ENCODE measurements at regions not wholly inside any gene's neighbourhood (a gene's known extent, or its start where the extent isn't known, plus 50 kb on each side); places are given as distances from the start of the nearest gene placed in this dataset.
"Not testable (repeated sequence)": the region's sequence is repeated elsewhere in the genome, so short reads cannot be mapped to it uniquely, and the experiment has no call there.

DNA sequence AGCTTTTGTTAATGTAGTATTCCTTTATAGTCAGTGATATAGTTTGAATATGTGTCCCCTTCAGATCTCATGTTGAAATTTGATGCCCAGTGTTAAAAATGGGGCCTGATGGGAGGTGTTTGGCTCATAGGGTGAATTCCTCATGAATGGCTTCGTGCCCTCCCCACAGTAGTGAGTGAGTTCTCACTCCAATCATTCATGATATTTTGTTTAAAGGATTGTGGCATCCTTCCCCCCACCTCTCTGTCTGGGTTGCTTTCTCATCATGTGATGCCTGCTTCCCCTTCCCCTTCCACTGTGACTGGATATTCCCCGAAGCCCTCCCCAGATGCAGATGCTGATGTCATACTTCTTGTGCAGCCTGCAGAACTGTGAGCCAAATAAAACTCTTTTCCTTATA is 649.8 kb upstream of the NR2F2 start:
- no peak for FAIRE-seq

DNA sequence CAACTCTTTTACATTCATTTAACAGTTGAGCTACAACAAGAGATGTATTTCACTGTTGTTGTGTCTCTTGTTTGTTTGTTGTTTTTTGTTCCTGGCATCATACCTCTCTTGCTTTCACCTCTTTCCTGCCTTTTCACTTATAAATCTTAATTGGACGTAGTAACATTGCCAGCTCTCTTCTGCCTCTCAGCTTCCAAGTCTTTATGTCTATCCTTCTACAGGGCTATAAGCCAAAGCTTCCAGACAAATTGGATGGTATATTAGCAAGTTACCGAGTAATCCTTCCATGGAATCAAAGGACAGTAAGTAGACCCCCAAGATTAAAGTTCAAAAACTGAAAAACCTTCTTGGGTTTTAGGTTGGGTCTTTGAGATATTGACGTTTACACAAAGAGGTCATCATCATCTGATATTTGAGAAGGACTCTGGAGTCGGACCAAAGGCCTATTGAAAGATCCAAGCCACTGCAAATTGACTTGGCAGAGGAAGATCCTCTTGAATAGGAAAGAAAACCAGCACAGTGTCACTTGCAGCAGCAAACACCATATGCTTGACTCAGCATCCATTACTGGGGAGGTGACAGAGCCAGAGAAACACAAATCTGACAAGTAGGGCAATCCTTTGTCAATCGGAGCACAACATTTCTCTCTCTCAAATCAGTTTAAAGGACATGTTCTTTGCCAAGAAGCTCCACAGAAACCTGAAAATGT is 648.5 kb upstream of the NR2F2 start:
- no peak for FAIRE-seq

DNA sequence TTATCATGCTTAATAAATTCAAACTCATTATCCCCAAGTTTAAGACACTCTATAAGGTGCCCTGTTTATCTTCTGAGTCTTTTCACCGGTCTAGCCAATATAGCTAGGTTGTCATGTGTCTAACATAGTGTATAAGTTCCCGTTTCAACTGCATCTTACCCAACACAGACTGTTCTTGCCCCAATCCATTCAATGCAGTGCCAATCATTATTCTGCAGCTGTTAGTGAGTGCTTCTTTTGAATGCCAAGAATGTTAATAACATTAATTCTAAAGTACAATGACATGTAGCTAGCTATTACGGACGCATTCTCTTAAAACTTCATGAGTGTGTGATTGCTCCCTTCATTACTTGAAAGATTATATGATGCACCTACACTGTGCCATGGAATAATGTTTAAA is 646.4 kb upstream of the NR2F2 start:
- FAIRE-seq, result no peak

DNA sequence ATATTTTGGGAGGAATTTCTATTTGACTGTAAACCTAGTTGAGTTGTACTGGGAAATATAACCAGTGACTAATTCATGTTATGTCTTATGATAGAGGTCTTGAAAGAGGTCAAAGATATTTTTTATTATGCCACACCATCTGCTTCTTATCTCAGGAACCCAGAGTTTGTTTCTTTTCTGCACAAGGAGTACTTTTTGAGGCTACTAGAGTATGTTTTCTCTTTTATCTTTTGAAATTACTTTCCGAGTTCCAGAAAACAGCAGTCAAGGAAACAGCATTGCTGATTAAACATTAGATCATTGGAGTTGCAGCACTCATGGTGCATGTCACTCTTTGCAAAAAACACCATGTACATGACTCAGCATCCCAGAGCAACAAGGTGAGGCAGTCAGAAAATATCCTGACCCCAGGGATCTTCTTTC is 645.8 kb upstream of the NR2F2 start:
- no peak for FAIRE-seq

DNA sequence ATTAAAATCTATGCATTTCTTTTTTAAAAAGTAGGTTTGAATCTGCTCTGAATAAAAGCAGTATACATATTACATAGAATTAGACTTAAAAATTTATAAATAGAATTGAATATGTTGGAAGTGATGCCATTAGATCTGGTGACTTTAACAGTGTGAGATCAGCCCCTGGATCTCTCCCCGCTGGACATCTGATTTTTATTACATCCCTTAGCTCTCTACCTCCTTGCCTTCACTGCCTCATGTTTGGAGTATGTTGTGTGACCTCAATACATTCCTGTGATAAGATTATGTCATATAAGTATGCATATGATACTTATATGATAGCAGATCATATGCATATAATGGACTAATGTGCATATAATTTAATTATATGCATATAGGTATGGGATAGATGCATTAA is 643.4 kb upstream of the NR2F2 start:
- FAIRE-seq, result no peak

DNA sequence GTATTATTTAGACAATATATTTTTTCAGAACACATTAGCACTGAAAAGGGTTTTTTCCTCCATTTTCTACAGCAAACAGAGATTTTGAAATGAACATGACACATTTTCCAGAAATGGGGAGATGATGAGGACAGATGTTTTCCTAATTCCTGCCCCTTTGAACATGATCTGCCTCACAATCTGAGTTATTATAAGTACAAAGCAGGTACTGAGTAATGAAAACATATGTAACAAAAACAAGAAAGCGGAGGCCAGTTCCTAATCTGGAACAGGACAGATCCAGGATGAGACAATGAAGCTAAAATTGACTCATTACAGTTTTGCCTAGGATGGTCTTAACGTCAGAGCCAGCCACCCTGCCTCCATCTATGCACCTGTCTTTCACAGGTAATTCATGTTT is 642.8 kb upstream of the NR2F2 start:
- FAIRE-seq, result no peak

DNA sequence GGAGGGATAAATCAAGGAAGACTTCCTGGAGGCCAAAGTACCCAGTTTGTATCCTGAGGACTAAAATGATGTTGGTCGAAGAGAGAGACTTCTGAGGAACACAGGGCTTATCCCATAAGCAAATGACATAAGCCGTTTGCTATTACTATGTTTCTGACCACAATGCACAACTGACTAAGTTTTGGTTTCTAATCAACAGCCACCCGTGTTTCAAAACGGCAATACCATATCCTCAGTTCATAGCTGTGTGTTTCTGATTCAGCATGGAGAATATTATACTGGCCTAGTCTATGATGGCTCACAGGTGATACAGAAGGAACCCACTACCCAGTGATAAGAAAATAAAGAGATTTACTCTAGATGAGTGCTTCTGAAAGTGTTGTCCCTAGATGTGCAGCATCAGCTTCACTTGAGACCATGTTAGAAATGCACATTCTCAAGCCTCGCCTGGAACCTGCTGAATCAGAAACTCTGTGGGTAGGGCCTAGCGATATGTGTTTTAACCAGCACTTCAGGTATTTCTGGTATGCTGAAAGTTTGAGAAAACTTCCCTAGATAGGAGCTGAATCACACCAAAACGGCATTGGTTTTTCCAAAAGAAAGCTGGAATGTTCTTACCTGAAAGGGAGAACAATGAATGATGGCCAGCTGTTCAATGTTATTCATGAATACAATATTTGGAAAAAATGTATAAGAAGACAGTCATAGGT is 639.7 kb upstream of the NR2F2 start:
- no peak for FAIRE-seq

DNA sequence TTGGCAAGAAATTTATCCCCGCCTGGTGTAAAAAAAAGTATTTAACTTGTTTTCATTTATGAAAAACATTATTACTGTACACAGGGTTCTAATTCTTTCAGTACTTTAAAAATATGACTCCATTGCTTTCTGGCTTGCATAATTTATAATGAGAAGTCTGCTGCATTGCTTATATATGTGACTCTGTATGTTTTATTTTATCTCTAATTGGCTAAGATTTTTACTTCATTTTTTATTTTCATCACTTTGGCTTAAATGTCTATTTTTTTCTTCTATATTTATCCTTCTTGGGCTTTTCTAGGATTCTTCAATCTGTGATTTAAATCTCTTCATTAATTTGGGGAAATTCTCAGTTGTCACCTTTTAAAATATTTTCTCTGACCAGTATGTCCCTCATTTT is 636.6 kb upstream of the NR2F2 start:
- FAIRE-seq, result peak; percentile 58

DNA sequence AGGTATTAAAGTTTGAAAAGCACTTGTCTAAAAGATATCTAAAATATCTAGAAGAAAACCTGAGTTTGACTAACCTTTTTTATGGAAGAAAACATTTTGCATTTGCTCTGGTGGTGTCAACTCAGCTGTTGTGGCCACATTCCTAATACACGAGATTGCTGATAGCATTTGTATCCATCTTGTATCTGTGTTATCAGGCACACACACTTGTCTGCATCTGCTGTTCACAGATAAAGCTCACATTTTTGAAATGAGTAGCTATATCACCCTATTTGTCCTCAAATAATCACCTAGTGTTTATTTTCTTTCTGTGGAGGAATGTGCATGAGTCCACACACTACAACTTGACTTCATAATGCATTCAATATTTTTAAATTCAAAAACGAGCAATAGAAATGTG is 632.3 kb upstream of the NR2F2 start:
- FAIRE-seq, result no peak

DNA sequence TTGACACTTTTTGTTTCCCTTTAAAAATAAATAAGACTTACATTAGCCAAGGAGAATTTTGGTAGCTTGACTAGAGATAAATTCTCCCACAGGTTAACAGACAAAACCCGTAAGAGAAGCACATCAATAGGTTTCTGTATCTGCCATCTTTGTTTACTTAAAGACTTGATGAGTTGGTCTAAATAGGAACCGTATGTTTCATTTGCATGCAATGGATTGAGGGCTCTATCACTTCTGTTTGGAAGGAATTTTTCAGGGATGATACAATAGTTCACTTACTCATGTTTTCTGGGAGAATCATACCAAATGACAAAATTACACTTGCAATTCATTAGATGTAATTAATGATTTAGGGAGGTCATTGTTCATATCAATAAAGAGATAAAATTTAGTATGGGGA is 631.5 kb upstream of the NR2F2 start:
- FAIRE-seq, result no peak

DNA sequence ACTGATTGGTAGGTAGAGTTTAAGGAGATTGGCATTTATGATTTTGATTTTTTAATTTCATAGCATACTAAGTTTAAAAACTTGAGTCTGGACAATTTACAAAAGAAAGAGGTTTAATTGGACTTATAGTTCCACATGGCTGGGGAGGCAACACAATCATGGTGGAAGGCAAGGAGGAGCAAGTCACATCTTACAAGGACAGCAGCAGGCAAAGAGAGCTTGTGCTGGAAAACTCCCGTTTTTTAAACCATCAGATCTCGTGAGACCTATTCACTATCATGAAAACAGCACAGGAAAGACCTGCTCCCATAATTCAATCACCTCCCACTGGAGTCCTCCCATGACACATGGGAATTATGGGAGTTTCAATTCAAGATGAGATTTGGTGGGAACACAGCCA is 630.9 kb upstream of the NR2F2 start:
- no peak for FAIRE-seq

DNA sequence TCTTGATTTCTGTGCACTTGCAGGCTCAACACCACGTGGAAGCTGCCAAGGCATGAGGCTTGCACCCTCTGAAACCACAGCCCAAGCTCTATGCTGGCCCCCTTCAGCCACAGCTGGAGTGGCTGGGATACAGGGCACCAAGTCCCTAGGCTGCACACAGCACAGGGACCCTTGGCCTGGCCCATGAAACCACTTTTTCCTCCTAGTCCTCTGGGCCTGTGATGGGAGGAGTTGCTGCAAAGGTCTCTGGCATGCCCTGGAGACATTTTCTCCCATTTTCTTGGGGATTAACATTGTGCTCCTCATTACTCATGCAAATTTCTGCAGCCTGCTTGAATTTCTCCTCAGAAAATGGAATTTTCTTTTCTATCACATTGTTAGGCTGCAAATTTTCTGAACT is 629.8 kb upstream of the NR2F2 start:
- FAIRE-seq, result not testable (repeated sequence)

DNA sequence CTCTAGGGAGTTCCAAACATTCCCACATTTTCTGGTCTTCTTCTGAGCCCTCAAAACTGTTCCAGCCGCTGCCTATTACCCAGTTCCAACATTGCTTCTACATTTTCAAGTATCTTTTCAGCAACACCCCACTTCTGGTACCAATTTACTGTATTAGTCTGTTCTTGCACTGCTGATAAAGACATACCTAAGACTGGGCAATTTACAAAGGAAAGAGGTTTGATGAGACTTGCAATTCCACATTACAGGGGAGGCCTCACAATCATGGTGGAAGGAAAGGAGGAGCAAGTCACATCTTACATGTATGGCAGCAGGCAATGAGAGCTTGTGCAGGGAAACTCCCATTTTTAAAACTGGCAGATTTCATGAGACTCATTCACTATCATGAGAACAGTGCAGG is 629.1 kb upstream of the NR2F2 start:
- no peak for FAIRE-seq

DNA sequence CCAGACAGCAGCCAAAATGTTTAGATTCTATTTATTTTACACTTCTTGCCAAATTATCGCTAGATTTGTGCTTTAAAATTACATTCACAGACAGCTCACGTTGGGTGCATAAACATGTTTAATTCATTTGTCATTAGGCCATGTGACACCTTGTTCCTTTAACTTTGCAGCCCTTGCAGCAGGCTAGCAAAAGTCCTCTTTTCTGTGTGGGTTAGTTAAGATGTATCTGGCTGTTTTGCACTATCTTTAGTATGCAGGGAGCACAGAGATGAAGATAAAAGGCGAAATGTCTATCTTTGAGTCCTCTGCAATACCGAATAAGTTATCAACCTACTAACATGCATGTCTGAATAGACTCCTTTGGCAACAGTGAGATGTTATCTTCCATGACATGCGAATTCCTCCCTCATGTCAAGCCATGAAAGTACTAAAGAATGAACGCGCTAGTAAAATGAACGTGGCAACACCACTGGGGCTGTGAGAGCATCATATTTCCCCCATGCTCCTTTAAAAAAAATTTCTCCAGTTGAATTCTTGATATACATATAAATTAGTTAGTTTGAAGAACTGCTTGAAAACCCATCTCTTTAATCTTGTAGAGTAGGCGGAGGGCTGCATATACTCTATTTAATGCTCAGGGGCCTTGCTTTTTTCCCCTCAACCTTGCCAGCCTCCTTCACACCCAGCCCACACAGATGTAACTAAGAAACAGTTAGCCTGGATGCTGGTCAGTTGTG is 620.4 kb upstream of the NR2F2 start:
- FAIRE-seq, result no peak

DNA sequence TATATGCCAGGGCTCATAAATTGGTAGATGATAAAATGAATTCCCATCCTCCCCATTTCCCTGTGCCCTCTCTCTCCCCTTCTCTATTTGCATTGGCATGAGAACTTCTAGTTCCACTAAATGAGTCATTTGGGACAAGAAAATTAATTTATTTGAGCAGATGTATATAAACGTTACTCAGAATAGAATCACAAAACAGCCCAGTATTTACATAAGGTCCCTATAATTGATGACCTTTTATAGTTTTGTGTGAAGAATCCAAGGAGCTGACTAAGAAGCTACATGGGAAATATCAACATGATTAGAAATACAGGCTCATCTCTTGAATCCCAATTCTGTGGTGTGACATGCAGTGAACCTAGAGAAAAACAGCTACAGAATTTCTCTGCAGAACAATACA is 617.7 kb upstream of the NR2F2 start:
- no peak for FAIRE-seq

DNA sequence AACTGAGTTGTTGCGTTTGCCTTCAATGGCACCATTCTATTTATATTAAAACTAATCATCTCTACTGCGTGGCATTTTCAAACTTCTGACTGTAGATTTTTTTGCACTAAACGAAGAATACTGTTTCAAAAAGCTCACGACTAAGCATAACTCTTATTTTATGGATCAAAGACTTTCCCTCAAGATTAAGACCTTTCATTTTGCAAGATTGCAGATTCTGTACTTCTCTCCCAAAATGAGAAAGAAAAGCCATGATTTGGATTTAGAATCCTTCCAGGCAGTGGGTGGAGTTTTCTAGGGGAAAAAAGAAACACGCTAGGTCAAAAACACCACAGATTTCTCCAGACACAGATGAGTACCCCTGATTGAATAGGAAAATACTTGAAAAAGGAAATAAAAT is 617.2 kb upstream of the NR2F2 start:
- no peak for FAIRE-seq

DNA sequence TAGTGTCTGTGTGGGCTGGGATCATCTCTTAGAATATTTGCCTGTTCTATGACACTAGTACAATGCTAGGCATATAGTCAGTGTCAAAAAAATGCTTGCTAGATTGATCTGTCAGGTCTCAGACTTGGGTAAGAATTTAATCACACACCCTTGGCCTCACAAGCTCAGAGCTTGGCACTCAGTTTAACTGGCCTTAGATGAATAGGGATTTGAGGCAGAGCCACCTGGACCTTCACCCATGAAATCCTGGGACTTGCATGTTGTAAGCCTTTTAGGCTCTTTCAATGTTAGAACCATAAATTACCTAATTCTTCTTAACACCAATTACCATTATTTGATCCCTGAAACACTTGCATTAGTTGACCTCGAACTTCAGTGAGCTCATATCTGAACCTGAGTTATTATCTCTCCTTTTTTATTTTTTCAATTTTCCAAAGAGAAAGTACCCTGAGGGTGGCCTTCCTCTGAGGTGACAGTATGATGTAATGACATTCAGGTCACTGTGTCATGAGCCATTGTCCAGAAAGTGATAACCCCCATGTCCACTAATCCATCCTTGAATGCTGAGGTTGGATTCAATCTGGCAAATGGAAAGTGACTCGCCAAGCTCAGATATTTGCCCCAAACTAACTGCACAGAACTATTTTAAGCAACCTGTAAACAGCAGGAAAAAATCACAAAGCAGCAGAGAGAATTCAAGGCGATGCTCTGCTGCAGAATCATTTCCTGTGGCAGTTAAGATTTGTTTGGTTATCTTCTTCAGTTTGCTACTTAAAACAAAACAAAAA is 615.2 kb upstream of the NR2F2 start:
- no peak for FAIRE-seq

DNA sequence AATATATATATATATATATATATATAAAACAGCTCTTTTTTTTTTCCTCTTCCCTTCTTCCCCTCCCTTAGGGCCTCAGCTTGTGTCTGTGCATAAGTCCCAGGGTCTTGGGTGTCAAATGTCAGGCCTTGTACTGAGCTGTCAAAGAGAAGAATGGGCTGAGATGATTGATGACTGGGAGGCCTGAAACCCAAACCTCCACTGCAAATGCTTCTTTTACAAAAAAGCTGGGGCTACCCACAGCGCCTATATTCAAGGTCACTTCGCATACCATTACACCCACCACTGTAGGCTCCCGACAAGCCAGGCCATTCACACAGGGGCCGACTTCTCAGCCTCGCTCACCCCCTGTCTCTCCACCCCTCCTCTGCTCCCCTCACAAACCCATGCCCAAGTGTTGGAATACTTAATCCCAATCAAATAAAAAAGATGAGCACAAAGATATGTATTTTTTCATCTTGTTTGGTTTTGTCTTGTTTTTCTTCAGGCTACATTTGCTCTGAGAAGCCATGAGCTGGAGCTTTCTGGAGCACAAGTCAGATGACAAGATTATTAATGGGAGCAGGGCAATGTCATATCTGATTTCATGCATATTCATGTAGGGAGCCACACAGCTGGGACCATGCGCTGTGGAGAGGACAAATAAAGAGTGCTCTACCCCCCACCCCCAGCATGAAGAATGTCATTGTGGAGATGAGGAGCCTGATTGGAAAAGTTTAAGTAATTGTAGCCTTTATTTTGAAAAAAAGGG is 614.4 kb upstream of the NR2F2 start:
- FAIRE-seq, result no peak

DNA sequence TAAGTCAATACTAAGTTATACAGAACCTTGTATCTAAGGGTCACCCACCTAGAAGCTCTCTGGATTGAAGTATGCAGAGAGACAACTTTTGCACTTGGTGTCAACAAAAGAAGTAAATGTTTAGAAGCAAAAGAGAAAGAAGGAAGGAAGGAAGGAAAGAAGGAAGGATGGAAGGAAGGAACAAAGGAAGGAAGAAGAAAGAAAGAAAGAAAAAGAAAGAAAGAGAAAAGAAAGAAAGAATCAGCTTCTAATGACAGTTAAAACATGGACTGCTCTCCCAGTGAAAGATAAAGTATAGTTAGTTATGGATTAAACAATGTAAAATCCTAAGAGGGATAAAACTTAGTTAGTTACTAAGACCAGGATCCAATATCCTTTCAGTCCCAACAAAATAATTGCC is 613.8 kb upstream of the NR2F2 start:
- FAIRE-seq, result no peak

DNA sequence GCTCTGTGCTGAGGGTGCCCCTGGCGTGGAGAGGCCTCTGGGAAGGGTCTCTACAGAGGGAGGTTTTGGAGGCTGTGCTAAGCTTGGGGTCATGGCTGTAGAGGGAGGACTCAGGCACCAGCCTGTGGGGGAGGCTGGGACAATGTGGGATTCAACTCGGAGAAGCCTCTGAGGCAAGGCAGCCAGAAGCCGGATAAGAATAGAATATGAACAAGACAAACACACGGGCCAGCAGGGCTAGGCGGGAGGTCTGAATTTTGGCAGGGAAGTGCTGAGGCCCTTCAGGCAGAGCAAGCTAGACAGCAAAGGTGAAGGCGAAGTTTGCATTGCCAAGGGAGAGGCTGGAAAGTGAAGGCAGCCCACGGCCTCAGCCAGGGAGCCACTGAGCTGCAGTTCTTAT is 612.1 kb upstream of the NR2F2 start:
- no peak for FAIRE-seq

DNA sequence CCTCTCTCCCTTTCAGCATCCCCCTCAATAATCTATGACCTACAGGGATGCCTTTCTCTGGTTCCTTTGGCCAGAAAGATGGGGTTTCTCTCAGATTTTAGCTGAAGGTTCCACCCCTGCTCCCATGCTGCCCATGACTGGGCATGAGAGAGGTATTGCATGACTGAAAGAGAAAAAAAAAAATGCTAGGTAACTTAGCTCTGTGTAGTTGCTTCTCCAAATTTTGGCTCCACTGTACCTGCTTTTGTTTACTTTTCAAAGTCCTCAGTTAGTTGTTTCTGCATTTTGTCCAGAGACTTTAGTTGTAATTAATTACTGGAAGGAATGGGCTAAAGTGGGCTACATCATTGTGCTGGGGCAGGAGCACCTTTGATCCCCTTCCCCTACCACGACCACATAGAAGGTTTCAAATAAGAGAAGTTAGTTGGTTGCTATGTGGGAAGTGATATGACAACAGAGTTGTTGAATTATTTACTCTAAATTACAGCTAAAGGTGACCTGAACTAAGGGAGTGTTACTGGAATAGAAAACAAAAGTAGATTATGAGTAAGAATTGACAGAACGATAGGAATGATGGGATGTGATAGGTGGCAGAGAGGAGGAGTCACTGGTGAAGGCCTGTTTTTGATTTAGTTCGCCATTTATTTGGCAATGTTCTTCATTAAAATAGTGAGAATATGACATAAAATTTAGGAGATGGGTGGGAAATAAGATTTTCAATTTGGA is 605.4 kb upstream of the NR2F2 start:
- no peak for FAIRE-seq

DNA sequence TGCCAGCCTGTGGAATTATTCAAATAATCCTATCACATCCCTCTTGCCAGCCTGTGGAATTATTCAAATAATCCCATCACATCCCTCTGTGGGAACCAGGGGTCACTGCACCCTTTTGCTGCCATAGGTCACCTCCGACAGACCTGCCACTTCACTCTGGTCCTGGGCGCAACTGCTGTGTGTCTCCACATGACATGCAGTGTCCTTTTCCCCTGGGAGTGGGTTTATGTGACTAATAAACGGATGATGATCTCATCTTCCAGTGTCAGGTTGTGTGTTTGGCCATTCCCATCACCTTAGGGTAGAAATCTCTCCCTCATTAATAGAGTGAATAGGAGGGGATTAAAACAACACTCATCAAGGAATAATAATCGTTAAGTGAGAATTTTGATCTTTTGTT is 603.6 kb upstream of the NR2F2 start:
- no peak for FAIRE-seq
